Heart right ventricle (tissue), 16 donors: ENCODE measurements at regions not wholly inside any gene's neighbourhood (a gene's known extent, or its start where the extent isn't known, plus 50 kb on each side); places are given as distances from the start of the nearest gene placed in this dataset.

ENCODE experiments used
- ATAC-seq, 8 donors: fragments of 200-7000 bp; cut with Tn5 transposase; one replicate each; pipeline ENCODE4 v1.9.1; 2020; ENCODE audit warnings: mild to moderate bottlenecking in 8 of 8, moderate library complexity in 8 of 8, moderate number of reproducible peaks in 1 of 8
- DNase-seq, 2 donors: peaks; one replicate each; pipeline ENCODE4 v3.0.0-alpha.2; 2020
- H3K27ac ChIP-seq, 10 donors: fragments of 200-600 bp; sonication (generic) in 2 of 10; one replicate each; pipeline versions ENCODE4 v1.5.0 to v1.8.0; 2020 to 2022; ENCODE audit warnings: mild to moderate bottlenecking in 3 of 10
- H3K27me3 ChIP-seq, 7 donors: fragments of 200-600 bp; one replicate each; pipeline ENCODE4 v1.8.0; 2021 to 2022; ENCODE audit warnings: mild to moderate bottlenecking in 2 of 7
- H3K36me3 ChIP-seq, 9 donors: fragments of 200-600 bp; sonication (generic) in 1 of 9; one replicate each; pipeline versions ENCODE4 v1.5.0 to v1.8.0; 2020 to 2022; ENCODE audit warnings: mild to moderate bottlenecking in 2 of 9
- H3K4me1 ChIP-seq, 9 donors: fragments of 200-600 bp; sonication (generic) in 1 of 9; one replicate each; pipeline versions ENCODE4 v1.5.0 to v1.8.0; 2020 to 2022; ENCODE audit warnings: mild to moderate bottlenecking in 4 of 9
- H3K4me3 ChIP-seq, 10 donors: fragments of 200-600 bp; sonication (generic) in 2 of 10; one replicate each; pipeline versions ENCODE4 v1.5.0 to v1.8.0; 2020 to 2022; ENCODE audit warnings: mild to moderate bottlenecking in 7 of 10, moderate library complexity in 2 of 10
- H3K9me3 ChIP-seq, 11 donors: fragments of 200-600 bp in 10 of 11; sonication (generic) in 2 of 11; one replicate each; pipeline versions ENCODE4 v1.5.0 to v1.8.0; 2013 to 2022; ENCODE audit warnings: mild to moderate bottlenecking in 2 of 11, control low read depth in 1 of 11, moderate library complexity in 1 of 11
- WGBS, 2 donors: extraction: QIAGEN DNeasy Blood & Tissue Kit; methylation state at CpG; one replicate each; pipeline ENCODE4 v1.1.7; 2013; ENCODE audit warnings: inconsistent platforms in 1 of 2; 5-methylcytosine and 5-hydroxymethylcytosine counted together
- intact Hi-C, 10 donors: fragments of 100-400 bp; cut with DNase I; formaldehyde crosslinking; loops; one replicate each; pipeline versions ENCODE4 v1.11.1 to v1.14.2; 2022
- TF ChIP-seq, protein P1 (sequence below), 9 donors: fragments of 200-600 bp; sonication (generic) in 2 of 9; IDR thresholded peaks; one replicate each; pipeline versions ENCODE4 v1.5.0 to v1.8.0; 2021 to 2022; ENCODE audit warnings: antibody characterized with exemption in 9 of 9, mild to moderate bottlenecking in 5 of 9, moderate library complexity in 1 of 9
- donor health status: Arrhythmogenic right ventricular cardiomyopathy.
- donor health status: ischemic (EF 13 %, LVEDD 7.1; RV severe dilation, severe dysfunction).
- donor health status: healthy with polysubstance abuse.
- donor health status: DM: no; HTN: yes; CAD: no.
- donor health status: DM: no; HTN: no; CAD: no.
- donor health status: ischemic (EF 25% LVEDD 6.9; RV normal size, moderate dysfunction).
- donor health status: ischemic (EF 25% LVEDD 5.7; RV mildly dilated, moderate dysfunction).
- donor health status: healthy.
- donor health status: DM: yes; HTN: yes; CAD: no.
- donor health status: Ischemic cardiomyopathy.
- donor health status: ischemic (EF 35%, LVEDD 5.7; RV mildly dilated, moderate dysfunction).
- donor health status: nonischemic (EF 11% LVEDD 7.7; RV severe dilation, severe dysfunction).
- donor health status: DM: yes; HTN: yes; CAD: no.
- donor health status: PGD.
- donor health status: ischemic (EF 29% LVEDD 5.4; RV normal size, mild dysfunction).
- donor health status: nonischemic (EF 23%, LVEDD 6.1; RV moderate dilation, normal function).

GRCh38 chr4:186345184-186345583 is 79.2 kb downstream of the F11 start:
- Histone ChIP-seq H3K36me3 (no peaks in the 10 kb centered on the region), H3K27ac (no peak overlapping the region), H3K4me3 (no peak overlapping the region), H3K27me3 (peaks cover 0 to 32% (median 5%) of the 10 kb centered on the region in 7 donors), H3K4me1 (no peaks in the 10 kb centered on the region), H3K9me3 (peaks cover 0 to 8% (median 0%) of the 10 kb centered on the region in 11 donors)
- TF ChIP-seq, protein P1, sequence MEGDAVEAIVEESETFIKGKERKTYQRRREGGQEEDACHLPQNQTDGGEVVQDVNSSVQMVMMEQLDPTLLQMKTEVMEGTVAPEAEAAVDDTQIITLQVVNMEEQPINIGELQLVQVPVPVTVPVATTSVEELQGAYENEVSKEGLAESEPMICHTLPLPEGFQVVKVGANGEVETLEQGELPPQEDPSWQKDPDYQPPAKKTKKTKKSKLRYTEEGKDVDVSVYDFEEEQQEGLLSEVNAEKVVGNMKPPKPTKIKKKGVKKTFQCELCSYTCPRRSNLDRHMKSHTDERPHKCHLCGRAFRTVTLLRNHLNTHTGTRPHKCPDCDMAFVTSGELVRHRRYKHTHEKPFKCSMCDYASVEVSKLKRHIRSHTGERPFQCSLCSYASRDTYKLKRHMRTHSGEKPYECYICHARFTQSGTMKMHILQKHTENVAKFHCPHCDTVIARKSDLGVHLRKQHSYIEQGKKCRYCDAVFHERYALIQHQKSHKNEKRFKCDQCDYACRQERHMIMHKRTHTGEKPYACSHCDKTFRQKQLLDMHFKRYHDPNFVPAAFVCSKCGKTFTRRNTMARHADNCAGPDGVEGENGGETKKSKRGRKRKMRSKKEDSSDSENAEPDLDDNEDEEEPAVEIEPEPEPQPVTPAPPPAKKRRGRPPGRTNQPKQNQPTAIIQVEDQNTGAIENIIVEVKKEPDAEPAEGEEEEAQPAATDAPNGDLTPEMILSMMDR (IDR thresholded peaks at IDR 0.05): no peak
- intact Hi-C loops: no loop called here
- ATAC-seq: no peak
- WGBS, 2 donors: 45 to 46% methylated on average over 3 of the region's 3 CpGs
- DNase-seq: no peak

DNA sequence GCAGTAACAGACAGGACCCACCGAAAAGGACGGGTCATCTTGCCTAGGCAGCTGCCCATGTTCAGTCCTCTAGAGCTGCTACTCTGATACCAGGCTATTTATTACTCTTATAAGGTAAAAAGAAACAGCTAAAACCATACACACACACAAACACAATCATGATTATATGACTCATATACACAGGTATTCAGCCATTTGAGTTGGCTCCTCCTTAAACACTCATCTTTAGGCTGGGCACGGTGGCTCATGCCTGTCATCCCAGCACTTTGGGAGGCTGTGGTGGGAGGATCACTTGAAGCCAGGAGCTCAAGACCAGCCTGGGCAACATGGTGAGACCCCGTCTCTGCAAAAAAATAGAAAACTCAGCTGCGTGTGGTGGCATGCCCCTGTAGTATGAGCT is 76.6 kb downstream of the F11 start:
- DNase-seq: no peak
- intact Hi-C loops: no loop called here
- WGBS, 2 donors: 84 to 88% methylated on average over 5 of the region's 5 CpGs

DNA sequence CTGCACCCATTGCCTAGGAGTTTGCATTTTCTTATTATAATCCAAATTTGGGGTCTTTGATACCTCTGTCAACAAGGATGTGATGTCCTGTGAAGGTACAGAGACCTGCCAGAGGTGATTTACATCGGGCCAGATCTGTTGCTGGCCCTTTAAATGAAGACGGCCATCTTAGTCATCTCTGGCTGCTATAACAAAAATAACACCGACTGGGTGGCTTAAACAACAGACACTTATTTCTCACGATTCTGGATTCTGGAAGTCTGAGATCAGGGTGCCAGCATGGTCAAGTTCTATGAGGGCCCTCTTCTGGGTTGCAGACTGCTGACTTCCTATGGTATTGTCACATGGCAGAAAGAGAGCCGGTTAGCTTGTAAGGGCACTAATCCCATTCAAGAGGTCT is 75.7 kb downstream of the F11 start:
- Histone ChIP-seq H3K4me1 (no peaks in the 10 kb centered on the region), H3K27me3 (peaks cover 0 to 32% (median 5%) of the 10 kb centered on the region in 7 donors), H3K36me3 (no peaks in the 10 kb centered on the region), H3K9me3 (peaks cover 0 to 8% (median 0%) of the 10 kb centered on the region in 11 donors), H3K4me3 (no peak overlapping the region), H3K27ac (no peak overlapping the region)
- 84 to 94% methylated on average over 5 of the region's 5 CpGs for WGBS, 2 donors
- intact Hi-C loops: no loop called here
- DNase-seq (no peak), ATAC-seq (no peak)
- TF ChIP-seq, protein P1 (IDR thresholded peaks at IDR 0.05): no peak

More for the DNA sequence above, 76.6 kb downstream of the F11 start:
- H3K4me3 ChIP-seq: no peak overlapping the region
- H3K9me3 ChIP-seq: peaks cover 0 to 8% (median 0%) of the 10 kb centered on the region in 11 donors
- peaks cover 0 to 32% (median 5%) of the 10 kb centered on the region in 7 donors for H3K27me3 ChIP-seq
- no peaks in the 10 kb centered on the region for H3K36me3 ChIP-seq
- TF ChIP-seq, protein P1 (IDR thresholded peaks at IDR 0.05): no peak
- H3K27ac ChIP-seq: no peak overlapping the region
- no peaks in the 10 kb centered on the region for H3K4me1 ChIP-seq
- ATAC-seq: no peak
